Progenitor cell of endocrine pancreas (in vitro differentiated cells): ENCODE measurements at regions not wholly inside any gene's neighbourhood (a gene's known extent, or its start where the extent isn't known, plus 50 kb on each side); places are given as distances from the start of the nearest gene placed in this dataset.

Source experiments
- DNase-seq: peaks from one replicate; pipeline ENCODE4 v3.0.0; 2021; ENCODE audit warnings: low spot score; ENCODE audit not compliant: unreplicated experiment
- H3K27ac Mint-ChIP-seq: 2 replicates; pipeline ENCODE4 v1.8.0; 2021; ENCODE audit warnings: mild to moderate bottlenecking, moderate library complexity, mixed read lengths
- H3K27me3 Mint-ChIP-seq: 2 replicates; pipeline ENCODE4 v1.8.0; 2021; ENCODE audit warnings: mixed read lengths
- H3K36me3 Mint-ChIP-seq: 2 replicates; pipeline ENCODE4 v1.8.0; 2022; ENCODE audit warnings: mixed read lengths; ENCODE audit not compliant: insufficient read depth
- H3K4me1 Mint-ChIP-seq: 2 replicates; pipeline ENCODE4 v1.8.0; 2021; ENCODE audit warnings: low read depth, mixed read lengths
- H3K4me3 Mint-ChIP-seq: 2 replicates; pipeline ENCODE4 v1.8.0; 2021; ENCODE audit warnings: low read depth, mild to moderate bottlenecking, moderate library complexity, mixed read lengths
- H3K9me3 Mint-ChIP-seq: 2 replicates; pipeline ENCODE4 v1.8.0; 2021; ENCODE audit warnings: low read depth, mixed read lengths
- CTCF ChIP-seq: fragments of 200-600 bp; sonication (generic); IDR thresholded peaks from one replicate; pipeline ENCODE4 v1.5.0; 2021; ENCODE audit warnings: antibody characterized with exemption, mild to moderate bottlenecking; ENCODE audit not compliant: unreplicated experiment

GRCh38 chr1:91137173-91137852, 115.5 kb upstream of the ZNF644 start:
- no peak overlapping the region for H3K27ac Mint-ChIP-seq
- TF ChIP-seq CTCF = no peak
- DNase-seq = no peak
- no peaks in the 10 kb centered on the region for H3K9me3 Mint-ChIP-seq
- no peaks in the 10 kb centered on the region for H3K4me1 Mint-ChIP-seq
- peaks cover 6% of the 10 kb centered on the region for H3K27me3 Mint-ChIP-seq
- H3K36me3 Mint-ChIP-seq = no peaks in the 10 kb centered on the region
- no peak overlapping the region for H3K4me3 Mint-ChIP-seq

DNA sequence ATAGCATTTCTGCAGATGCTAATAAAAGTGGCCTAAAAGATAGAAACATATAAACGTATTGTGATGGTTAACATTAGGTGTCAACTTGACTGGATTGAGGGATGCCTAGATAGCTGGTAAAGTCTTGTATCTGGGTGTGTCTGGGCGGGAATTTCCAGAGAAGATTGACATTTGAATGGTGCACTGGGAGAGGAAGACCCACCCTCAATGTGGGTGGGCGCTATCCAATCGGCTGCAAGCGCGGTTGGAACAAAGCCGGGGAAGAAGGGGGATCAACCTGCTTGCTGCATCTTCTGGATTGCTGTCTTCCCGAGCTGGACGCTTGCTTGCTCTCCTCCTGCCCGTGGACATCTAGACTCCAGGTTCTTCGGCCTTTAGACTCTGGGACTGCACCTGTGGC, 114.0 kb upstream of the ZNF644 start:
- no peaks in the 10 kb centered on the region for H3K9me3 Mint-ChIP-seq
- DNase-seq = no peak
- H3K4me3 Mint-ChIP-seq = no peak overlapping the region
- H3K36me3 Mint-ChIP-seq = no peaks in the 10 kb centered on the region
- no peak overlapping the region for H3K27ac Mint-ChIP-seq
- peaks cover 6% of the 10 kb centered on the region for H3K27me3 Mint-ChIP-seq
- H3K4me1 Mint-ChIP-seq = no peaks in the 10 kb centered on the region
- no peak for TF ChIP-seq CTCF

- TF ChIP-seq CTCF = no peak
- Mint-ChIP-seq H3K4me1 (peaks cover 9% of the 10 kb centered on the region), H3K4me3 (no peak overlapping the region), H3K27me3 (peaks cover 6% of the 10 kb centered on the region), H3K27ac (no peak overlapping the region), H3K9me3 (no peaks in the 10 kb centered on the region), H3K36me3 (no peaks in the 10 kb centered on the region)
- DNase-seq = no peak
Measured at GRCh38 chr1:91133248-91133647, 111.4 kb upstream of the ZNF644 start.

DNA sequence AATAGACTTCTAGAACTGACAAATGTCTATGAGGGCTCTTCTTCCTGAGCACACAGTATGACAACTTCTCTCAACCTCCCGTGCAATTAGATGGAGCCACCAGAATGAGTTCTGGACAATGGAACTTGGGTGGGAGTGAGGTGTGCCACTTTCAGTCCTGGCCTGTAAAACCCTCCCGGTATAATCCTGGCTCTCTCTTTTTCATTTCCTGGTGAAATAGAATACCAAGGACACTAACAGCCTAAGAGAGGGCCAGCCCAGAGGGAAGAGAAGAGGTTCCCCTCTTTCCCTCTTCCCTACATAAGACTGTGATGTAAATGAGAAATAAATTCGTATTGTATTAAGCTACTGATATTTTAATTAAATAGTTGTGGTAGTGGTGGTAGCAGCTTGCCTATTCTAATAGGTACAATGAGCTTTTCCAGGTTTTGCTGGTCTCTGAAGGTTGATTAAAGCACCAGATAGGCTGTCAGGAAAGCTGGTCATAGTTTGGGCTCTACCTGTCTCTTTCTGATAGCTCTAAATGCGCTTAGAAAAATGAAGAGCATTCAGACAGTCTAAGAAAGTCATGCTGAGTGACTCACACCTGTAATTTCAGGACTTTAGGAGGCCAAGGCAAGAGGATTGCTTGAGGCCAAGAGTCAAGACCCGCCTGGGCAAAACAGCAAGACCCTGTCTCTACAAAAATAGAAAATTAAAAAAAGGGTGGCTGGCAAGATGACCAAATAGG, 108.6 kb upstream of the ZNF644 start:
- Mint-ChIP-seq H3K36me3 (no peaks in the 10 kb centered on the region), H3K27me3 (peaks cover 6% of the 10 kb centered on the region), H3K27ac (no peak overlapping the region), H3K4me1 (peaks cover 9% of the 10 kb centered on the region), H3K9me3 (no peaks in the 10 kb centered on the region), H3K4me3 (no peak overlapping the region)
- TF ChIP-seq CTCF = no peak
- DNase-seq = no peak

- peaks cover 9% of the 10 kb centered on the region for H3K4me1 Mint-ChIP-seq
- no peak overlapping the region for H3K4me3 Mint-ChIP-seq
Measured at GRCh38 chr1:91129458-91129857, 107.6 kb upstream of the ZNF644 start.

More at GRCh38 chr1:91129458-91129857, 107.6 kb upstream of the ZNF644 start:
- no peaks in the 10 kb centered on the region for H3K36me3 Mint-ChIP-seq
- no peak for DNase-seq
- H3K27me3 Mint-ChIP-seq = peaks cover 6% of the 10 kb centered on the region
- TF ChIP-seq CTCF = no peak
- no peaks in the 10 kb centered on the region for H3K9me3 Mint-ChIP-seq
- H3K27ac Mint-ChIP-seq = no peak overlapping the region
